ENCODE measurements at regions not wholly inside any gene's neighbourhood (a gene's known extent, or its start where the extent isn't known, plus 50 kb on each side); places are given as distances from the start of the nearest gene placed in this dataset.
A peak's percentile ranks its signal among the peaks of the same experiment; 100 is the strongest.

DNA sequence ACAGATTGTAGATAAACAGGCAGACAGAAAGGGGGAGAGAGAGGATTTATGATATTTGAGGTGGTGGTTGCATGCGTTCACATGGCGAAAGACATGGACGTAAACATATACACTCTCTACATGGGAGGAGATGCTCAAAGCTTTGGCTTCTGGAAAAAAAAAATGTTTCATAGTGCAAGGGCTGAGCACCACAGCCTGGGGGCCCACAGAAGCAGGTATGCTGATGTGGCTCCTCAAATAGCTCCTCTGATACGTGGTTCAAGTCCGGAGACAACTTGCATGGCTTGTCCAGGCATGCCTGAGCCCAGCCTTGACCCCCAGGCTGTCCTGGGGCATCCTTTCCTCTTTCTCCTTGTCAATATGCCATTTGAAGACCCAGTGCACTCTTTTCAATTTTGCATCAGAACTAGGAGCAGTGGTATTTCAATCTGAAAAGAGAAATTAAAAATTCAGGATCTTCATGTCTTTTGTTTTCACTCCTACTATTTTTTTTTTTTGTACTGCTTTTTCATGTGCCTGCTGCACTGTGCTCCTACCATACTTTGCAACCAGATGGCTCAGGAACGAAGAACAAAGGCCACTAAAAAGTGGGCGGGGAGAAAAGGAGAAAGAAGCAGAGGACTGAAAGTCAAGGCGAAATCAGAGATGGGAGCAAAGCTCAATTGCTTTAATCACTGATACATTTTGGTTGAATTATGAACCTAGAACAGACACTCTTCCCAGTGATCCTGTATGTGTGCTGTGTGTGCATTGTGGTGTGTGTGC is 495.7 kb upstream of the TCF4 start:
- DNase-seq (ENCODE audit: low read depth), result peak; percentile 4

- DNase-seq (ENCODE audit: low read depth), result peak; percentile 53
Measured at GRCh38 chr18:56083097-56083521, 495.1 kb upstream of the TCF4 start.

DNA sequence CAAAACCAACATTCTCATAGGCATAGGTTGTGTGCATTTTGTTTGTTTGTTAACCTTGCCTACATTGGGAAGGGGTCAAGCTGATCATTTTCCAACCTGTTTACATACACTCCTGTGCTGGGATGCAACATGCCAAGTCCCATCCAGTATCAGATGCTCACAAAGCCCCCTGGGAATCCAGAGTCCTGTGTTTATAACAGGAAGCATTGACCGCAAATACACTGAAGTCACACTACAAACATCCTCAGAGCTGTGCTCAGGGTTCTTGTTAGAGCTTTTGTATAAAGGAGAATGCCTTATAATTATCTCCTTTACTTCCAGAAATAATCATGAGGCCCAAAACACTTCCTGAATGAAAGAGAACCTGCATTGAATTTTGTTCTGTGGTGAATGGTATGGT is 488.7 kb upstream of the TCF4 start:
- no peak for DNase-seq (ENCODE audit: low read depth)

- no peak for DNase-seq (ENCODE audit: low read depth)
Measured at GRCh38 chr18:56068701-56069100, 480.7 kb upstream of the TCF4 start.

- DNase-seq (ENCODE audit: low read depth), result peak; percentile 35
Measured at GRCh38 chr18:56067969-56068671, 480.1 kb upstream of the TCF4 start.

DNA sequence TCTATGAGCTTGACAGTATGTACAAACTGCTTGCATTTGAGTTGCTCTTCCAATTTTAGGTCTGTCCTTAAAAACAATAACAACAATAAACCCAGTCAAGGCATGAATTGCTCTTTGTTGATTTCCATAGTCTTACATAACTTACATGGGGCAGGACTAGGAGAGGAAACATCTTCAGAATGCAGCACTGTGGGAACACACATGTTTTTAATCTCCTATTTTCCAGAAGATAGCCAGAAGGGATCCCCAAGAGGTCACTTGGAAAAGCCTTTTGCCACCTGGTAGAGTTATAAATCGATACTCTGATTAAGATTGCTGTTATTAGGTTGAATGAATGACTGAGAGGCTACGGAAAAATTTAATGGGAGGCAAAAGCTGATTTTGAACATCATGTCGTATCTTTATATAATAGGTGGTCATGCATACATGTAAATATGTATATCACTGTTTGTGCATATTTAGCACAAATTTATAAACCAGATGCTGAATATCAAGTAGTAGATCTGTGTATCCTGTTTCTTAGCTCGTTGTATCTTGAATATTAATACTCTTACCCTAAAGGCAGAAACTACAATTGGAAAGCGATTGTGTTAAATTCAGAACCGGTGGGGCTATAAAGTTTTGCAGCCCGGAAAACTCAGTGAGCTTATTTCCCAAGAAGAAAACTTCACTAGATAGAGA is 479.4 kb upstream of the TCF4 start:
- DNase-seq (ENCODE audit: low read depth), result no peak

DNA sequence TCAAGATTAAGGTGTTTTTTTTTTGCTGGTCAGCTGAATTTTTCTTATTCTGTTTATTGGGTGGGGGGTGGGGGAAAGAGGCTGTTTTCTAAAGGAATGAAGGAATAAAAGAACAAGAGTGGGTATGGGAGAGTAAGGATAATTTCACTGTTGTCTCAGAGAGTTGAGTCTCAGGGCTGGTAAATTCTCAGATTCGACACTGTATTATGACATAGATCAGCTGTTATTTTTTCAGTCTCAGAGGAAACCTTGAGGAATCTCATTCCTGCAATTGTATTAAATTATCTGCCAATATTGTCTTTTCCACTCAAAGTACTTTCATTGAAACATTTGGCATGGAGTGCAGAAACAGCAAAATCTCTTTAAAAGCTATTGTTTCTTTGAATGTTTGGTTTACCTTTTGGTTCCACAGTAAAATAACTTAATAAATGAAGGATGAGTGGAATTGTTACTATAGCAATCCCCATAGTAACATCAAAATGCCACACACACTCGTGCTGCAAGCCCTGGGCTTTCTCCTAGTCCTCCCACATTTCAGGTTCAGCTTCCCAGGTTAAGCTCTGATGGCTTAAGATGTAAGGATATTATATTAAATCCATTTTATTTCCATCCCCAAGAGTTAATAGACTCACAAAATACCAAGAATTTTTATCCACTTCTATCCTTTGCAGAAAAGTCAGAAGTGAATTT is 478.7 kb upstream of the TCF4 start:
- no peak for DNase-seq (ENCODE audit: low read depth)

- no peak for DNase-seq (ENCODE audit: low read depth)
Measured at GRCh38 chr18:56065086-56065485, 477.1 kb upstream of the TCF4 start.

DNA sequence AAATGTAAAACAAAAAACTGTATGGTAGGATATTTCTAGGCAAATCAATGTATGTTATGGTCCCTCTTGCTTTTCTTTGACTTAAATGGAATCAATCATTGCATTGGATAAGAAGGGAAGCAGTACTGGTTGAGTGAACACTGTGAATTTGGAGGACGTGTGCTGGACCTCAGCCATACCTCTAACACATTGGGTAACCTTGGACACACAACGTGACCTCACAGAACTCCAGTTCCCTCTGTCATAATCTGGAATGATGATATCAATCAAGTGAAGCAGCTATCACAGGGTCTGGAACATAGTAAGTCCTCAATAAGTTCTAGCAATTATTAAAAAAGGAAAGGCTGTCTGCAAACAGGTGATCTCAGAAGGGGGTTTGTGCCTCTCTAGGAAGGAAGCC is 474.9 kb upstream of the TCF4 start:
- no peak for DNase-seq (ENCODE audit: low read depth)

DNA sequence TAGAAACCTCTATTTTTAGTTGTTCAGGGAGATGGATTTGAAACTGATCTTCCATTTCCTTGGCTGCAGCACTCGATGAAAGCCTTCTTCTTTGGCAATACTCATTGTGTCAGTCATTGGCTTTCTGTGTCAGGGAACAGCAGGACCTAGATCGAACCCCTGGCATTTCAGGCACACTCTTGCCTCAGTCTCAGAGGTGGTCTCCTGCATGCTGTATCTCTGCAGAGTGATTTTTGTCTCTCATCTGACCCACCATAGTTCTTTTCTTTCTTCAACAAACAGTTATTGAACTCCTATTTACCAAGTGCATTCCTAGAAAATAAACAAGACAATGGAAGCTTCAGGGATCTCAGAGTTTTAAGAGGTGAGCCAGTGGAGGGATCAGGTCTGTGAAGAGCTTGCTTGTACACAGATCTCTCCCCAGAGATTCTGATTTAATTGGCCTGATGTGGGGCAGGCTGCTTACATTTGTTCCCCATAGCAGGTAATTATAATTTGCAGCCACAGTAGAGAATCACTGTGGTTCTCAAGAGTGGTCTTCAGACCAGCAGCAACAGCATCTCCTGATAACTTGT is 473.1 kb upstream of the TCF4 start:
- DNase-seq (ENCODE audit: low read depth), result no peak

DNA sequence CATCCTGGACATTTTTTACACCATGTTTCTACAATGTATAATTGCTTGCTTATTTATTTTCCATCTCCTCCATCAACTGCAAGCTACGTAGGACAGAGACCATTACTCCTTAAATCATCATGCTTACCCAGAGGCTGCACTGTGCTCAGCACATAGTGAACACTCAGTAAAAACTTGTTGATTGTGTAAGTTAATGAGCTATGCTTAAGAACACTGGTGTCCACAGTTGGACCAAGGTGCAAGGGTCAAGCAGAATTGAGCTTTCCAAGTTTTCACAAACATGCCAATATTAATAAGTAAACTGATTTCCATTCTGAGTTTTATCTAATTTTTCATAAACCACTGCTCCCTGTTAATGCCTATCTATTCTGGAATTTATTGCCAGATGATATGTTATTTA is 464.2 kb upstream of the TCF4 start:
- no peak for DNase-seq (ENCODE audit: low read depth)

- no peak for DNase-seq (ENCODE audit: low read depth)
Measured at GRCh38 chr18:56044239-56044638, 456.2 kb upstream of the TCF4 start.

DNA sequence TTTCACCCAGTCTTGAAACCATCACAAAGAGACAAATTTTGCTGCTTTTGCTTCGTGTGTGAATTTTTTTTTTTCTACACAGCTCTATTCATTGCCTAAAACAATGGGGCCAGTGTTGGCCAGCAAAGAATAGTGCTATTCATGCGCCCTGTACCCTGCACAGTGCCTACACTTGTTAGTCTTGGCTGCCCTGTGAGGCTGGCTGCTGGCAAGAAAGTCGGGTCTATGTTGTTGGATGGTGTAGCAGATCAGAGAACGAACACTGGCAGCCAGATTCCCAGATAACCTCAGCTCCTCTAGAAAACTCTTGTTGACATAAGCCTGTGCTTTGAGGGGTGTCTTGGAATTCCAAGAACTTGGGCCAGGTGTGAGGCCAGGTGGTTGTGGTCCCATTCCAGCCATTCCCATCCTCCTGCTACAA is 455.7 kb upstream of the TCF4 start:
- no peak for DNase-seq (ENCODE audit: low read depth)

DNA sequence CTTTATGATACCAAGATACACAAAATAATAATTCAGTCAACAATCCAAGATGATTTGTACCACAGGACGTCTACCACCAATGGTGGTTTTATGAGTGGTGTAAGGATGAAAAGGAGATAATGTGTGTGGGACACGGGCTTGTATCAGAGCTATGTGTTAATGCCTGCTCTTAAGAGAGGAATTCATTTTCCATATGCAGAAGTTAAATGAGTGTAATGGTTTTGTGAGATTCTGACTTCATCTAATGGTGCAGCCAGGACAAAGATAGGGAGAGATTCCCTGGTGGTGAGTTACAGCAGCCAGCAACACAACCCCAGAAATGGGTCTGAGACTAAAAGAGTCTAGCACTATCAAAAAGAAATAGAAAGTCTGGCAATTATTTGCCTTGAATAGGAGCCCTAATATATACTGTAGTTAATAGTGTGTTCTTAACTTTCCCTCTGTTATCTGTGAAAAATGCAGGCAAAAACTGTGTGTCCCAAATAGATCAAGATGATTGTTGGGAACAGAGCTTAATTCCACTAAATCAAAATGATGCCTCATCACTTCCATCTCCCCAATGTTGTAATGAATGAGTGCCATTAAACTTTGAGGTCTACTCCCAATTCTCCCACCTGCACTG is 455.0 kb upstream of the TCF4 start:
- DNase-seq (ENCODE audit: low read depth), result no peak

DNA sequence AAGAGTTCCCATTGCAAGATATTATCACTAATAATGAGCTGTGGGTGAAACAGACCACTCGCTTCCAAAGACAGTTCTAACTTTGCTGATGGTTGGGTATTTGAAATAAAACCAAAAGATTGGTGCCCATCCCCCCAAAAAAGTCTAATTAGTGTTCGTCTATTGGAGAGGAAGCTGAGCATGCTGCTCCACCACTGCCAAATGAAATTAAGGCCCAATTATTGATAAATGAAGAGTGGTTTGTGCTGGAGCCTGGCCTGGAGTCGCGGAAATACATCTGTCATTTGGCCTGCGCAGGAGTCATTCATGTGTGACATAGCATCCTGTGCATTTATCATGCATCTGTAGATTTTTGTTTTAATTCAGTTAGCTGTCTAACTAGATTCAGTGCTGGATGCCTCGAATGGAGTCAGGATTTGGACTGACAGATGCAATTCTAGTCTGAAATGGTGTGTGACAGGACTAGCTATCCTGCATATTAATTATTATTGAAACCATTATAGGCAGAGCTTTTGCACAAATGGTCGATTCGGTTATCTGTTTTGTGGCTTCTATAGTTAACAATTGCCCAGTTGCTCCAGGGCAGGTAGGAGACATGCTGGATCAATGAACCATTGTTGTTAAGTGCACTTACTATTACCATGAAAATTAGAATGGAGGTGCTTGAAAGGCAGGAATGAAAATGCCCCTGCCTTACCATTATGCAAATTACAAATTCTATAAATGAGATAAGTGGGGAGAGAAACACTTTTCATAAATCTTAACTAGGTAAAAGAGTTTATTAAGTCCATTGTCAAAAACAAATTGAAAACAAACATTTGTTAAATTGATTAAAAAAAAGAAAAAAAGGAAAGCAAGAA is 450.4 kb upstream of the TCF4 start:
- DNase-seq (ENCODE audit: low read depth), result no peak

DNA sequence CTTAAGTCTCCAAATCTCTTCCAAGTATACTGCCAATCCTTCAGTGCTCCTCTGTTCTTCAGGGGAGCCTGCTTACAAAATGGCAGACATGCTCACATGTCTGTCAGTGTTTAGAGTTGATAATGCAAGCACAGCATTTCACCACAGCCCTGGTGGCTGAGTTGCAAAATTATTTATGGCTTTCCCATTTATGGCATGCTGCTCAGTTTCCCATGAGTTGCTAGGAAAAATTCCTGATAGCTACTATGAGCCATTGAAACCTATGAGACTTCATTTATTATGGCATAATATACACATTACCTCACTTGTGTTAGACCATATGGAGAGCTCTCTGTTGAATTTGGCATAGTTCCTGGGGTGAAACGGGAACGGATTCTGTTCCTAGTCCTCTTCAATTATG is 448.7 kb upstream of the TCF4 start:
- no peak for DNase-seq (ENCODE audit: low read depth)

DNA sequence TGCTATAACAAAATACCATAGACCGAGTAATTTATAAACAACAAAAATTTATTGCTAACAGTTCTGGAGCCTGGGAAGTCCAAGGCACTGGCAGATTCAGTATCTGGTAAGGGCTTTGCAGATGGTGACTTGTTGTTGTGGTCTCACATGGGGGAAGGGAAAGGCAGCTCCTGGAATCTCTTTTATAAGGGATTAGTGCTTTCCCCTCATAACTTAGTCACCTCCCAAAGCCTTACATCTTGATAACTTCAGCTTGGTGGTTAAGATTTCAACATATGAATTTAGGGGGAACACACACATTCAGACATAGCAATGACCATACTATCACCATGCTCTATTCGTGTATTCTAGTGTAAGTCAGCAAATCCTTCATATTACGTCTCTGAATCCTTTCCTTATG is 447.6 kb upstream of the TCF4 start:
- DNase-seq (ENCODE audit: low read depth), result peak; percentile 4

GRCh38 chr18:56034949-56035348 is 447.0 kb upstream of the TCF4 start:
- no peak for DNase-seq (ENCODE audit: low read depth)

- DNase-seq (ENCODE audit: low read depth), result no peak
Measured at GRCh38 chr18:56030060-56030459, 442.1 kb upstream of the TCF4 start.

- peak; percentile 12 for DNase-seq (ENCODE audit: low read depth)
Measured at GRCh38 chr18:56028514-56028913, 440.5 kb upstream of the TCF4 start.

DNA sequence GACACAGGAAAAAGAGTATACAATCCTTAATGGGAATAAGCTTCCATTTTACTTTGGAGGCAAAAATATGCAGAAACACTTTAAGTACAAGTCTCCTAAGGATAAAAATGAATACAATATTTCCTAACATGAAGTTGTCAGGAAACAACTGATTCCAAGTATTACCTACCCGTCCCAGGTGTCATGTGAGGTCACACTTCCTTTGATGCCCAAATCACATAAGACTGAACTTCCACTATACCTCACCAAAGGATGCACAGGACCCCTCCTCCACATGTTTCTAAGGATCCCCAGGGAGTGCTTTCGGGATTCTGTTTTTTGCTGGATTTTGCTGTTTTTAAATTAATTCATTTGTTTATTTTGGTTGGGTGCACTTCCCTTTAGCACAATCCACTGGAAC is 438.5 kb upstream of the TCF4 start:
- no peak for DNase-seq (ENCODE audit: low read depth)

Measured in iris pigment epithelial cell (primary cell).